IMR-90 (cell line): ENCODE measurements at regions not wholly inside any gene's neighbourhood (a gene's known extent, or its start where the extent isn't known, plus 50 kb on each side); places are given as distances from the start of the nearest gene placed in this dataset.

Experiments
- ATAC-seq: fragments of 200-7000 bp; cut with Tn5 transposase; 2 replicates; pipeline ENCODE4 v1.9.1; 2020; ENCODE audit warnings: low read depth, mild to moderate bottlenecking, moderate library complexity
- BruUV-seq: library from RNA; stranded (reverse); fragments of 400-500 nt; replicated peaks from 2 replicates; lab custom pipeline; 2021; lab: Mats Ljungman, UMichigan
- CTCF ChIA-PET: fragments of 300-600 bp; formaldehyde crosslinking; extraction: SDS; loops from one replicate; lab custom pipeline; 2021; ENCODE audit warnings: antibody characterized with exemption; lab: Yijun Ruan, JAX
- POLR2A ChIA-PET: fragments of 300-600 bp; sonication (Branson Sonifier 250); formaldehyde crosslinking; loops from one replicate; lab custom pipeline; 2022; ENCODE audit warnings: antibody characterized with exemption; ENCODE audit not compliant: unreplicated experiment; lab: Charles Lee
- DNase-seq: peaks from one replicate; pipeline ENCODE4 v3.0.0; 2013
- H2AFZ ChIP-seq: replicated peaks from 2 replicates; pipeline ENCODE3; 2013; ENCODE audit warnings: low read length, mild to moderate bottlenecking; ENCODE audit not compliant: poor library complexity
- H2AK5ac ChIP-seq: 2 replicates; pipeline ENCODE4 v1.6.1; 2013; ENCODE audit warnings: low read depth, low read length, inconsistent platforms
- H2AK9ac ChIP-seq: replicated peaks from 2 replicates; pipeline ENCODE3; 2013; ENCODE audit warnings: mild to moderate bottlenecking, low read depth, low read length, moderate library complexity; ENCODE audit not compliant: poor library complexity
- H2BK120ac ChIP-seq: 2 replicates; pipeline ENCODE4 v1.6.1; 2013; ENCODE audit warnings: low read depth, low read length, inconsistent platforms
- H2BK15ac ChIP-seq: 3 replicates; pipeline ENCODE4 v1.6.1; 2013; ENCODE audit warnings: low read depth, low read length, inconsistent platforms
- H2BK20ac ChIP-seq: 2 replicates; pipeline ENCODE4 v1.6.1; 2013; ENCODE audit warnings: low read depth, mild to moderate bottlenecking, inconsistent platforms, low read length, moderate library complexity
- H2BK5ac ChIP-seq: 2 replicates; pipeline ENCODE4 v1.6.1; 2013; ENCODE audit warnings: mild to moderate bottlenecking, low read depth, low read length, inconsistent platforms; ENCODE audit not compliant: poor library complexity, severe bottlenecking
- H3K14ac ChIP-seq: replicated peaks from 2 replicates; pipeline ENCODE4 v1.6.1; 2013; ENCODE audit warnings: low read depth, low read length, inconsistent platforms
- H3K18ac ChIP-seq: 2 replicates; pipeline ENCODE4 v1.6.1; 2013; ENCODE audit warnings: low read depth, low read length, control low read depth
- H3K23ac ChIP-seq: 2 replicates; pipeline ENCODE4 v1.6.1; 2013; ENCODE audit warnings: low read depth, low read length, inconsistent platforms
- H3K27ac ChIP-seq: 2 replicates; pipeline ENCODE4 v1.5.1; 2013; ENCODE audit warnings: mild to moderate bottlenecking, control low read depth, low read length; ENCODE audit not compliant: insufficient read depth
- H3K27me3 ChIP-seq: 2 replicates; pipeline ENCODE4 v1.6.1; 2013; ENCODE audit warnings: low read length; ENCODE audit not compliant: control insufficient read depth, insufficient read depth
- H3K36me3 ChIP-seq: 2 replicates; pipeline ENCODE4 v1.6.1; 2013; ENCODE audit warnings: low read length, mixed read lengths; ENCODE audit not compliant: control insufficient read depth, insufficient read depth
- H3K4ac ChIP-seq: 2 replicates; pipeline ENCODE4 v1.6.1; 2013; ENCODE audit warnings: low read depth, low read length, inconsistent platforms
- H3K4me1 ChIP-seq: 2 replicates; pipeline ENCODE4 v1.6.1; 2013; ENCODE audit warnings: low read length, mixed read lengths; ENCODE audit not compliant: control insufficient read depth, insufficient read depth
- H3K4me2 ChIP-seq: 2 replicates; pipeline ENCODE4 v1.6.1; 2013; ENCODE audit warnings: low read depth, mild to moderate bottlenecking, control low read depth, low read length, moderate library complexity
- H3K4me3 ChIP-seq: 2 replicates; pipeline ENCODE4 v1.5.1; 2013; ENCODE audit warnings: low read depth, mild to moderate bottlenecking, control low read depth, low read length, moderate library complexity; ENCODE audit not compliant: insufficient read depth
- H3K56ac ChIP-seq: 2 replicates; pipeline ENCODE4 v1.6.1; 2013; ENCODE audit warnings: low read length, inconsistent platforms; ENCODE audit not compliant: insufficient read depth; ENCODE audit errors: extremely low read depth
- H3K79me1 ChIP-seq, 2 experiments: 2 replicates each; pipeline ENCODE4 v1.6.1; 2013; ENCODE audit warnings: low read length in 2 of 2, inconsistent platforms in 1 of 2, low read depth in 1 of 2
- H3K9ac ChIP-seq: 2 replicates; pipeline ENCODE4 v1.6.1; 2013; ENCODE audit warnings: low read depth, low read length, control low read depth
- H3K9me1 ChIP-seq: 2 replicates; pipeline ENCODE4 v1.6.1; 2013; ENCODE audit warnings: low read length, inconsistent platforms; ENCODE audit not compliant: insufficient read depth
- H3K9me3 ChIP-seq: 2 replicates; pipeline ENCODE4 v1.6.1; 2013; ENCODE audit warnings: low read length; ENCODE audit not compliant: control insufficient read depth, insufficient read depth
- H4K20me1 ChIP-seq: 2 replicates; pipeline ENCODE4 v1.6.1; 2013; ENCODE audit warnings: low read length, inconsistent platforms; ENCODE audit not compliant: insufficient read depth
- H4K5ac ChIP-seq: 2 replicates; pipeline ENCODE4 v1.6.1; 2013; ENCODE audit warnings: mild to moderate bottlenecking, low read depth, low read length, control low read depth
- H4K8ac ChIP-seq, 2 experiments: 2 replicates each; pipeline ENCODE4 v1.6.1; 2013; ENCODE audit warnings: low read depth in 2 of 2, low read length in 2 of 2, control low read depth in 1 of 2, inconsistent platforms in 1 of 2
- H4K91ac ChIP-seq: 2 replicates; pipeline ENCODE4 v1.6.1; 2013; ENCODE audit warnings: low read depth, low read length, inconsistent platforms; ENCODE audit not compliant: insufficient read depth
- MAZ ChIP-seq: IDR thresholded peaks from 2 replicates; pipeline ENCODE4 v1.6.1; 2012; ENCODE audit warnings: low read depth, mild to moderate bottlenecking, low read length, improper control_type of control experiment, moderate library complexity, borderline replicate concordance
- RCOR1 ChIP-seq: IDR thresholded peaks from 2 replicates; pipeline ENCODE4 v1.6.1; 2012; ENCODE audit warnings: mild to moderate bottlenecking, low read length, improper control_type of control experiment; ENCODE audit not compliant: insufficient replicate concordance
- SMC3 ChIP-seq: fragments of 150-350 bp; IDR thresholded peaks from 2 replicates; pipeline ENCODE4 v1.6.1; 2016; ENCODE audit warnings: low read depth, mild to moderate bottlenecking, antibody characterized with exemption, low read length, moderate library complexity
- WGBS, 2 experiments: methylation state at CpG; one replicate each; pipeline versions ENCODE4 v1.1.5 to v1.1.7; 2013; ENCODE audit warnings: missing lambda C conversion rate in 2 of 2; ENCODE audit not compliant: insufficient read length in 1 of 2; ENCODE audit errors: extremely low coverage in 2 of 2; 5-methylcytosine and 5-hydroxymethylcytosine counted together
- dilution Hi-C: fragments of 300-500 bp; cut with HindIII; formaldehyde crosslinking; loops from one replicate; pipeline ENCODE4 v1.14.3; 2018; ENCODE audit warnings: low sequenced_read_pairs; ENCODE audit not compliant: unreplicated experiment
- in situ Hi-C: fragments of 300-500 bp; cut with MboI; formaldehyde crosslinking; loops from 3 replicates; pipeline ENCODE4 v1.14.3; 2019; ENCODE audit warnings: low sequenced_read_pairs, inconsistent platforms, mixed read lengths
- intact Hi-C: fragments of 100-400 bp; cut with micrococcal nuclease; formaldehyde crosslinking; loops from 2 replicates; pipeline ENCODE4 v1.10.0; 2022
- TF ChIP-seq, protein P1 (sequence below): fragments of 150-350 bp; IDR thresholded peaks from 2 replicates; pipeline ENCODE4 v1.6.1; 2016; ENCODE audit warnings: low read depth, mild to moderate bottlenecking, low read length, moderate library complexity, borderline replicate concordance

DNA sequence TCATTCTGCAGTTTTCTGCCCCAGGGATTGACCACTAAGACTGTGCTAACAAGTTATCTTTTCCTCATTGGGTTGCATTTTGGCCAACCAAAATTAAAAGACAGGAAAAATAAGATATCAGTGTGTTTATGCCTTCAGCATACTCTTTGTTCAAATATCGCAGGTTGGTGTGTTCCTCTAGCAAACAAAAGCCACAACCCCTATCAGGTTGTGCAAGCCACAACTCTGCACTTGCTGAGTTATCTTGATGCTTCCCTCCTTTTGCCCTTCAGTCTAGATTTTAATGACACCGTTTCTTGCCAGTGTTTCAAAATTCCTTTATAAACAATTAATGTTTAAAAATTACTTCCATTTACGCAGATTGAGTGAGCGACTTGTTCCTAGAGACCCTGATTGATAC, 1164.2 kb downstream of the NSUN3 start:
- H2AK9ac ChIP-seq, result no peak overlapping the region
- no peak overlapping the region for H4K91ac ChIP-seq
- in situ Hi-C loops, result no loop called here
- dilution Hi-C loops, result no loop called here
- peaks cover 3% of the 10 kb centered on the region; the same call in 1 of the 2 replicates for H3K9me3 ChIP-seq
- H3K27me3 ChIP-seq, result no peaks in the 10 kb centered on the region
- H2BK5ac ChIP-seq, result no peak overlapping the region
- TF ChIP-seq, protein P1, sequence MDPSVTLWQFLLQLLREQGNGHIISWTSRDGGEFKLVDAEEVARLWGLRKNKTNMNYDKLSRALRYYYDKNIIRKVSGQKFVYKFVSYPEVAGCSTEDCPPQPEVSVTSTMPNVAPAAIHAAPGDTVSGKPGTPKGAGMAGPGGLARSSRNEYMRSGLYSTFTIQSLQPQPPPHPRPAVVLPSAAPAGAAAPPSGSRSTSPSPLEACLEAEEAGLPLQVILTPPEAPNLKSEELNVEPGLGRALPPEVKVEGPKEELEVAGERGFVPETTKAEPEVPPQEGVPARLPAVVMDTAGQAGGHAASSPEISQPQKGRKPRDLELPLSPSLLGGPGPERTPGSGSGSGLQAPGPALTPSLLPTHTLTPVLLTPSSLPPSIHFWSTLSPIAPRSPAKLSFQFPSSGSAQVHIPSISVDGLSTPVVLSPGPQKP, result no peak
- TF ChIP-seq RCOR1 (no peak), SMC3 (no peak), MAZ (no peak)
- no peak overlapping the region for H3K27ac ChIP-seq
- H3K14ac ChIP-seq, result no peak overlapping the region
- H2BK20ac ChIP-seq, result no peak overlapping the region
- no peak for ATAC-seq
- H3K79me1 ChIP-seq, result no peaks in the 10 kb centered on the region
- no peak overlapping the region for H2BK120ac ChIP-seq
- no peak overlapping the region for H3K23ac ChIP-seq
- no peak overlapping the region for H3K4ac ChIP-seq
- H4K8ac ChIP-seq, result no peak overlapping the region
- H3K4me2 ChIP-seq, result no peak overlapping the region
- no peak overlapping the region for H3K18ac ChIP-seq
- H2AK5ac ChIP-seq, result no peak overlapping the region
- ChIA-PET POLR2A (no interaction called here), CTCF (no interaction called here)
- H3K36me3 ChIP-seq, result no peaks in the 10 kb centered on the region
- H2AFZ ChIP-seq, result no peak overlapping the region
- no peak overlapping the region for H2BK15ac ChIP-seq
- no peak overlapping the region for H4K5ac ChIP-seq
- no peak overlapping the region for H3K4me3 ChIP-seq
- intact Hi-C loops, result no loop called here
- no TSS peak for BruUV-seq
- no peak overlapping the region for H3K56ac ChIP-seq
- H3K4me1 ChIP-seq, result no peaks in the 10 kb centered on the region
- no peak overlapping the region for H3K9ac ChIP-seq
- WGBS, 2 experiments, result no CpG with 5 or more reads among the region's 4 CpGs
- H3K9me1 ChIP-seq, result no peaks in the 10 kb centered on the region
- H4K20me1 ChIP-seq, result no peaks in the 10 kb centered on the region
- DNase-seq, result no peak
